HG02763 (cell line): ENCODE measurements at regions not wholly inside any gene's neighbourhood (a gene's known extent, or its start where the extent isn't known, plus 50 kb on each side); places are given as distances from the start of the nearest gene placed in this dataset.

ENCODE experiments used
- ATAC-seq: cut with Tn5 transposase; IDR thresholded peaks from one replicate; pipeline ENCODE4 v1.9.1; 2021; ENCODE audit warnings: mild to moderate bottlenecking, moderate library complexity; ENCODE audit not compliant: unreplicated experiment

DNA sequence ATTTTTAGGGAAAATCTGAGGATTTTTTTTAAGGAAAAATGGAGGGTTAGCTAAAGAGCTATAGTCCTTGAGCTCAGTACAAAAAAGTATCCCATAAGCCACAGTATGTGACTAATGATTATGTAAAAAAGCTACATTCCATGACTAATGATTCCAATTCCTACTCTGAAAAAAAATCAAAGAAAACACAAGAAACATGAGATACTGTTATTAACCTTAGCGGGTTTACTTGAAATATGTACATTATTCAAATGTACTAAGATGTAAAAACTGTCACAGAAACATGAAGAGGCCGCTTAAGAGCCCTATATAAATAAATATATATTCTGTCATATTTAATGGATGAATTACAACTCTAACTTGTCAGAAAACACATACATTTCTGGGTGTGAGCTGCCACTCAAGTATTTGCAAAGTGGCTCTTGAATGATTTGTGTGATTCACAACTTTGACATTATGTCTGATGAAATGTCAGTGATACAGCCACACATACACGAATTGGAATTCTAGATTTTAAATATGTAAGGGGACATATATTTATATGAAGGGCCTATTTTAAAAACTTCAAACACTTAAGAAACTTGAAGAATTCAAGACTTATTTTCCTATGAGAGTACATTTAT, 518.7 kb upstream of the SUCLG2 start:
- ATAC-seq, result no peak

DNA sequence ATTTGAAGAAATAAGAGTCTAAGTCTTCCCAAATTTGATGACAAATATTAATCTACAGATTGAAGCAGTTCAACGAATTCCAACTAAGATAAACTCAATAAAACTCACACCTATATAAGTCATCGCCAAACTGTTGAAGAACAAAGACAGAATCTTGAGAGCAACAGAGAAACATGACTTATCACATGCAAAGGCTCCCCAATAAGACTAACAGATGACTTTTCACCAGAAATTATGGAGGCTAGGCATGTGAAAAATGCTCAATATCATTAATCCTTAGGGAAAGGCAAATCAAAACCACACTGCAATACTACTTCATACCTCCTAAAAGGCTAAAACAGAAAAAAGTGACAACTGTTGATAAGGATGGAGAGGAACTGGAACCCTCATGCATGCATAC, 517.6 kb upstream of the SUCLG2 start:
- no peak for ATAC-seq

DNA sequence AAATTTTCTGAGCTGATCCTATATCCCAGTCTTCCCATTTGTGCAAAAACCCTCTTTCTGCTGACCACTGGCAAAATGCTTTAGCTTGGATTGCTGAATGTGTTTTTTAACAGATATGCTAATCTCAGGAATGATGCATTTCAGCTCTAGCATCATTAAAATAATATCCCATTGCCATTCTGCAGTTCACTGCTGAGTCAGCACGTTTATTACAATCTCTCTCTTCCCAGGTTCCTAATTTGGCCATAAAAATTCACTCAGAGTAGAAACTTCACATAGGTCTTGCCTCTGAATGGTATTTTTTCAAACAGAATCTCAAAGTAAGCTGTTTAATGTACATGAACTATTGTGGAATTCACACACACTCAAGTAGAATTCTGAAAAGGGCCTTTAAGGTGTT, 509.6 kb upstream of the SUCLG2 start:
- no peak for ATAC-seq

DNA sequence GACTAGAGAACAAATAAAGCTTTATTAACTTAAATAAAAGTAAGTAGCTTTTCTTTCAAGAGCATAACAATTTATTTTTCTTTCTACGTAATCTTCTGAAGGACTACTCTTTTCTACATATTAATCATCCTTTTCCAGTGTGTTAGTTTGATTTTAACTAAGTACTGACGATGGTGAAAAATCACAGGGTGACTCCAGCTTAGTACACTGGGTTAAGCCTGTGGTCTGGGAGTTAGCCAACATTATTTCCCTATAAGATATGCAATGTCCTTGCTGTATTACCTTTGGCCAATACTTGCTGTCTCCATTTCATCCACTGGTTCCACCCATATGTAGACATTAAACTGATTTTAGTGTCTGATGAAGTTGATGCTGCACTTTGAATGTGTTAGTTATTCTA, 508.6 kb upstream of the SUCLG2 start:
- ATAC-seq, result no peak

DNA sequence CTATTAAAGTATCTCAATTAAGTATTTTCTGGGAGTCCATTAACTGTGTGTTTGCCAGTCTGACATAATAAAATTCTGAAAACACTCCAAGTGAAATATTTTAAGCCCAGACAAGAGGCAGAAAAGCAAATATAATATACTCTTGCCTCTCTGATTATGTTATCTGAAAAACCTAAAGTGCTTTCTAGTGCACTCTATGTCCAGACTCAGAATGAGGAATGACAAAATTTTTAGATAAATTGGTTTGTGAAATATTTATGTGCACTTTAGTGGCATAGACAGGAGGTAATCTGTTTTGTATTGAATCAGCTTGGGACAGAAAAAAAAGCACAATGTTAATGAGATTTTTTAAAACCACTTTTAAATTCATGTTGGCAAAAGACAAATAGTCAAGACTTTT, 508.2 kb upstream of the SUCLG2 start:
- no peak for ATAC-seq

DNA sequence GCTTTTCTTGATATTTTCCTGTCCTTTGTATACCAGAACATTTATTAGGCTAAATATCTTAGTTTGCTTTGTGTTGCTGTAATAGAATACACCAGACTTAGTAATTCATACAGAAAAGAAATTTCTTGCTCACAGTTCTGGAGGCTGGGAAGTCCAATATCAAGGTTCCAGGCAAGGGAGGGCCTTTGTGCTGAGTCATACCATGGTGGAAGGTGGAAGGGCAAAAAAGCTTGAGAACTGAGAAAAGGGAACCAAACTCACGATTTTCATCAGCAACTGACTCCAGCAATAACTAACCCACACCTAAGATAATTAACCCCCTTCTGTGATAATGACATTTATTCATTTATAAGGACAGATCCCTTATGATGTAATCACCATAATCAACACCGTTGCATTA, 496.9 kb upstream of the SUCLG2 start:
- ATAC-seq, result no peak

DNA sequence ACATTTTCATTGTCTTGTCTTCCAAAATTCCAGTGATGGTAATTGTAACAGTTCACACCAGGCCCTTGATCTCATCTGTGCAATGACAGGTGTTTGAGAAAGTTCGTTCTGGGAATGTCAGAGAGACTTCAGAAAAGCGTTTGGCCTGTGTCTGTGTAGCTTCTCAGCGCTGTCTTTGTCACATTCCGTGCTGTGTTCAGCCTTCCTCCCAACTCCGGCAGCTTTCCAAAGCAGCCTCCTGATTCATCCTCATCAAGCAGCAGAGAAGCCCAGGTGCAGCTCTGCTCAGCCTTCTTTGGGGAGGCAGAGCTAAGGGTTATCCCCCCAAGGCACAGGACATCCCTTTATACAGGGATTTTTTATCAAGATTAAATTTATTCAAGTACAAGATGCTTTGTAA, 494.0 kb upstream of the SUCLG2 start:
- no peak for ATAC-seq

DNA sequence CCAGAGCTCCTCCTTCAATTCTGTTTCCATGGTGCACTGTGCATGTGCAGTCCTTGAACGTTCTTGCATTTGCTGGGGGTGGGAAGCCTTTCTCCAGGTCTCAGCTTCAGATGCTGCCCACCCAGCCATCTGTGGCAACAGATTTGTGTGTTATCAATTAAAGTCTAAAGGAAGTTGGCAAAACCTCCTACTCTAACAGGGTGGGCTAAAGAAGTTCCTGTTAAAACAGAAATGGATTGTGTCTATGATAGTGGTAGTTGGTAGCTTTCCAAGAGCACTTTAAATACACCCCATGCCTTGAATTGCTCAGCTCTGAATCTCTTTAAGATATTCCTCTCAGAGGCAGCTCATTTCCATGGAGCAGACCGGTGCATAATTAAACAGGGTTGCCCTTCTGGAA, 488.0 kb upstream of the SUCLG2 start:
- no peak for ATAC-seq

DNA sequence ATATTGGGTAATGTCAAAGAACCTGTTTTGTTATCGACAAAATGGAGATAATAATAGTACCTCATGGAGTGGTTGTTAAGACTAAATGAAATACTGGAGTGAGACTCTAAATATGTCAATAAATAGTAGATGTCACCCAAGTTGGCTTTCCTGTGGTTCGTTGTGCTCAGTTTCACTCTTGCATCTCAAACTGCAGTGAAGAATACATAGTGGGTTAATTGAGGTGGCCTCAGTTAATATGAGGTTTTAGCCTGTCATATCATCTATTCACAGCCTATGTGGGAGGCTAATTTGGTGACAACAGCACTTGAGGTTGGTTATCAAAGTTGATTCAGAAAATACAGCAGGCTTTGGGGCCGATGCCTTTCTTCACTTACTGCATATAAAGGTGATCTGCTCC, 485.5 kb upstream of the SUCLG2 start:
- ATAC-seq, result no peak

DNA sequence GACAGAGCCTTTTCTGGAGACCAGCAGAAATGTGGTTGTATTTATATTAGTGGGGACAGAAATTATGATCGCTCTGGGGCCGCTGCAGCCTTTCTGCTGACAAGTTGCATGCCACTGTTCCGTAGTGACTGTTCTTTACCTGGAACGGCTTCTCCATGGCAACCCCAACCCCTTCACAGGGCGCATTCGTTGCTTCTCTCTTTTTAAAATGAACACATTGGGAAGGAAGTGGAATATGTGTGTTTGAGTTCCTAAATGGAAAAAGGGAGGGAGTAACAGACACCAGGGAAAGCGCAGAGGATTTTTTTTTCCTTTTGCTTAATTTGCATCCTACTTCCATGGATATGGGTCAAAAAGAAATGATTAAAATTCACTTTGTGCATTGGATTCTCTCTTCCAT, 482.0 kb upstream of the SUCLG2 start:
- ATAC-seq, result no peak

DNA sequence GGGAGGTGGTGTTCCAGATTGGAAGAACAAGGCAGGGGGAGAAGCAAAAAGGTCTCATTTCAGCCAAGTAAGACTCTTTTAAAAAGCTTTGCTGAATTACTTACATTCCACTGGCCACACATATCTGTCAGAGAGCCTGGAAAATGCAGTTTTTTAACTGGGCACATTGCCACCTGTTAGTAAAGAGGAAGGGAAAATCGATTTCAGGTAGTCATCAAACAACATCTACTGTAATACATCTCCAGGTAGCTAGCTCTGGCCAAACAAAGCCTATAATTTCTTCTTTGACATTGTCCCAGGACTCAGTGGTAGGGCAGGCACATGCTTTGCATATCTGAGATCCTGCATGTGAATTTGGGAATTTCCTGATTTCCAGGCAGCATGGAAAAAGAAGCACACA, 480.7 kb upstream of the SUCLG2 start:
- no peak for ATAC-seq

DNA sequence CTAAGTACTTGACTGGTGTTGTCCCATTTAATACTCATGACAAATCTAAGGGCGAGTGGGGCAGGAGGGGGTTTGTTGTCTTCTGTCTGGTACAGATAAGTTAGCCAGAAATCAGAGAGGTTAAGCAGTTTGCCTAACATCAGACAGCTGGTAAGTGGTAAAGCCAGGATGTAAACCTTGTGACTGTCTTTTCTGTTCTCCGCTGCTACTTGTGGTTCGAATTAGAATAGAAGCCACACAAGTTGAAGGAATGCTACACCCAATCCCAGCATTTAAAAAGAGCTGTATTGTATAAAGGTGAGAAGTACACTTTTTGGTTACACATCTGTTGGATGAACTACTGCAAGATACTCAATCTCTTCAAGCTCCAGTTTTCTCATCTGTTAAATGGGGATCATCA, 474.7 kb upstream of the SUCLG2 start:
- ATAC-seq, result no peak

DNA sequence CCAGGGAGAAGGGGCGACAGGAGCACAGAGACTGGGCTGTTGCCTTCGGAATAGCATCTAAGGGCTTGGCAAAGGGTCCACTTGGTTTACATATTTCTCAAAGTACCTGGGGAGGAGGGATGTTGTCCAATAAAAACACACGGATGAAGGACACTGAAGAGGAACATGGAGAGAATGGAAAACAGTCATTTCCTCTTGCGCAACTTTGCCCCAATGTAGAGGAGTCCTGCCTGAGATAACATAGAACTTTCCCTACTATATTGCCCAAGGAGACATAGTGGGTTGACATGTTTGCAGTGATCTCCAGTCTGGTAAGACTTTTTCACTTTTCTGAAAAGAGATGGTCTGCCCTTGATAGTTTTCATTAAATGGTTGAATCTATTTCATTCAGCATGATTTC, 468.8 kb upstream of the SUCLG2 start:
- no peak for ATAC-seq

DNA sequence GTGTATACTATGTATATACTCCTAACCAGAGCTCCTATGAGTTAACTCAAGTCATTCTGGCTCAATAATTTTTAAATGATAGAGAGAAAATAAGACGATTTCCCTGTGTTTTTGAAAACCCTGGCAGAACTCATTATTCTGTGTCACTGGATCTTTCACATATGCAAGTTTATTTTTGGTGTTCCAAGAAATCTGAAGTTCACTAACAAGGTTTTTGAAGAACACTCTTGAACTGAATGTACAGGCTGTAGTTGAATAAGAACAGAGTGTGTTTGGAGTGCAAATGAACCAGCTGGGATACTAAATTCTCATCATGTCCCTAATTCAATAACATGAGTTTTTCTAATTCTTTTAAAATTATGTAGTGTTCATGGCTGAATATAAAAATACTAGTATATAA, 466.9 kb upstream of the SUCLG2 start:
- ATAC-seq, result no peak

DNA sequence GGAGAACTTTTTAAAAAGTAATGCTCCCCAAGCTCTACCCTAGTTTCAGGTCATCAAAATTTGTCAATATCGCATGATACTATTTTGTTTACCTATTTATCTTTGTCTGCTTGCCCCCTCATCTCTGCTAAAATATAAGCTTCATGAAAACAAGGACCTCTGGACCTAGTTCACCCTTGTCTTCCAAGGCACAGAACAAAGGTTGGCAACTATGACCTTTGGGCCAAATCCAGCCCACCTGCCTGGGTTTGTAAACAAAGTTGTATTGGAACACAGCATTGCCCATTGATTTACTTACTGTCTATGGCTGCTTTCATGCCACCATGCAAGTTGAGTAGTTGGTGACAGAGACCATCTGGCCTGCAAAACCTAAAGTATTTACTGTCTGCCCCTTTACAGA, 462.2 kb upstream of the SUCLG2 start:
- ATAC-seq, result no peak

DNA sequence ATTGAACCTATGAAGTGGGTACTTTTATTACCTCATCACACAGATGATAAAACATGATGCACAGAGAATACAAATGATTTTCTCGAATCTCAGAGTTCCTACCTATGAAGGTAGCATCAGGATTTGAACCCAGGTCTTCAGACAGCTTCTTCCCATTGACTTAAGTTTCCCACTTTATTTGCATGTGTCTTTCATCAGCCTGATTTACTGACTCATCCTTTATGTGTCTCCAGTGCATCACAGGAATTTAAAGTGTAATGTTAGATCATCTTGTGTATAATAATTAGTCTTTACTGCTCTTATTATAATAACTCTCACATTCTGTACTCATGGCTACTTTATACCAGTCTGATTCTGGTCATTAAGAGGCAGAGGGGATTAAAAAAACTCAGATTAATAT, 449.4 kb upstream of the SUCLG2 start:
- ATAC-seq, result no peak

DNA sequence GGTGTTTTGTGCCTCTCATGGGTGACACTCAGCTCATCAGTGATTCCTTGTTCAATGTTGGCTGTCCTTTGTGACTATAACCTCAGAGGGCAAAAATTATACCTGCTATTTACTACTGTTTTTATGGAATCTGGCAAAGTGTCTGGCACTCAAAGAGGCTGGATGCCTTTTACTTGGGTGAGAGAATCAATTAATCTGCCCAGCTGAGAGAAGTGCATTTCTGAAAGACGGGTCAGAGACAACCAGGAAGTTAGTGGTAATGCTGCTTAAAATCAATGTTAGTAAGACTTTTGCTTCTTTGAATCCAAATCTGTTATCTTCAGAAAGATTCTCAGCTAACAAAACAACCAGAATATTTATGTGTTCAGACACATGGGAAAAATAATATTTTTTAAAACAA, 436.2 kb upstream of the SUCLG2 start:
- ATAC-seq, result no peak

DNA sequence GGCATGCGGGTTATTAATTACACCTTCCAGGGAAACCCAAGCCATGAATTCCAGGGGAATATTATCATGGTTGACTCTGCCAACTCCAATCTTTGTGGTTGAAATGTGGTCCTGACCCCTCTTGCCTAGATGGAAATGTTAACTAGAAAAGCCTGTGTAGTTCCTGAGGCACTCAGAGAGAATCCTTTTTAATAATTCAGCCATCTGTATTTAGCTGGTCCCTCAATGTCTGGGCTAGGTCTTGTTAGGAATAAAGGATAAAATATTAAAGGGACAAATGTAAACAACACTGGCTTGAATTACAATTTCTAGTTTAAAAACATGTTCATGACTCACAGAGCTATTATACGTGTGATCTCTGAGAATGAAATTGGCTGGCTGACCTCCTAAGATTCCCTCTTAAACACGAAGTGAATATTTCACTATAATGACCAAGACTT, 435.2 kb upstream of the SUCLG2 start:
- ATAC-seq, result no peak

DNA sequence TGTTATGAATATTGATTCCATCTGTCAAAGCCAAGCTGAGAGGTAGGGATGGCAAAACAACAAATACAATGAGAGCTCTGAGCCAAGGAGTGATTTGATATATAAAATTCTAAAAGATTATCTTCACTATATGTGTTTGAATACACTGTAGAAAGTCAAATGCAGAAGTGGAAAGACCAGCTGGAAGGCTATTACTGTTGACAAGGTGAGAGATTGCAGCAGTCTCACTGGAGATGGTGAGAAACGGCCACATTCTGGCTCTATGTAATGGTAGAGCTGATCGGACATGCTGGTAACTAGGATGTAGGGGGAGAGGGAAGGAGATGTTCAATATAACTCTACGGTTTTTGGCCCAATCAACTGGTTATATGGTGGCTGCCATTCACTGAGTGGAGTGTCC, 434.2 kb upstream of the SUCLG2 start:
- no peak for ATAC-seq

DNA sequence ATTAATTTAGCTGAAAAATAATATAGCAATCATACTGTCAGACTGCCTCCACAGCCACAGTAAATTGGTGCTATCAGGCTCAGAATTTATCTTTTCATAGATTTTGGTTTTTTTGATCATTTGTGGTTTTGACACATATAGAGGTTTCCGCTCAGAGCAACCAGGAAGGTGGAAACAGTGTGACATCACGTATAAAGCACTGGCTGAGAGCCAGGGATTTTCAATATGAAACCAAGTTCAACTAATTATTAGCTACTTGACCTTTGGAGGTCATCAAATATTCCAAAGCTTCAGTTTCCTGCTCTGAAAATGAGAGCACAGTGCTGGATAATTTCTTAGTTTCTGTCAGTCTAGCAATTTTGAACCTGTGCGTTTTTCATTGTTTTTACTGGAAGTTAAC, 433.8 kb upstream of the SUCLG2 start:
- no peak for ATAC-seq

DNA sequence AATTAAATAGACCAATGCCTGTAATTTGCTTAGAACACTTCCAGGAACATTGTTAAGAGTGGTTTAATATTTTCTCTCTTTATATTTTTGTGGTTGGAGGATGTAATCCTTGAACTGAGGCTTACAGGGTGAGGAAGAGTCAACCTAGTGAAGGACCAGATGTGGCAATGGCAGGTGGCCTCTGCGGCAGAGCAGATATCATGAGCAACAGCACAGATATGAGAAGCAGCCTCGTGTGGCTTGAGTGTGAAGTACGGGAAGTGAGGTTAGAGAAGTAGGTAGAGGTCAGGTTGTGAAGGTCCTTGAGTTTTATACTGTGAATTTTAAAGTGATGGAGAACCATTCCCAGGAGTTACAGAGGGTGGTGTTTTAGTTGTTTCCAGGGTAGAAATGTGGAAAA, 417.6 kb upstream of the SUCLG2 start:
- no peak for ATAC-seq

DNA sequence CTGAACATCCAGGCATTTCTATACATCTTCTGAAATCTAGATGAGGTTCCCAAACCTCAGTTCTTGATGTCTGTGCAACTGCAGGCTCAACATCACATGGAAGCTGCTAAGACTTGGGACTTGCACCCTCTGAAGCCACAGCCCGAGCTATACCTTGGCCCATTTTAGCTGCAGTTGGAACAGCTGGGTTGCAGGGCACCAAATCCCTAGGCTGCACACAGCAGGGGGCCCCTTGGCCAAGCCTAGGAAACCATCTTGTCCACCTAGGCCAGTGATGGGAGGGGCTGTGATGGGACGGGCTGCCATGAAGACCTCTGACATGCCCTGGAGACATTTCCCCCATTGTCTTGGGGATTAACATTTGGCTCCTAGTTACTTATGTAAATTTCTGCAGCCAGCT, 415.8 kb upstream of the SUCLG2 start:
- ATAC-seq, result no peak

DNA sequence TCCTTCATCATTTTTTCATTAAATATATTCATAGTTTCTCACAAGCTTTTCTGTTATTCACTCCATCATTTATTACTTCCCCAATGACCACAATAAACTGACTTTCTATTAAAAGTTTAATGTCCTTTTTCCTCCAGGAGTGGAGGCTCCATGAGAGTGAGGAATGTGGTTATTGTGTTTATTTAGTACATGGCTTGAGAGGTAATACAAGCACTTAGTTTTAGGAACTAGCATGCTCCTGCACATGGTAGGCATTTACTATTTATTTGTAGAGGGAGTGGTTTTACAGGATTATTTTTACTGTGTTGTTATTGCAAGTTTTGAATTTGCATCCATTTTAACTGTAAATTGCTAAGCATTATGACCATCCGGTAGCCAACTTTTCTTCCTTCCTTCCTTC, 412.9 kb upstream of the SUCLG2 start:
- ATAC-seq, result no peak

DNA sequence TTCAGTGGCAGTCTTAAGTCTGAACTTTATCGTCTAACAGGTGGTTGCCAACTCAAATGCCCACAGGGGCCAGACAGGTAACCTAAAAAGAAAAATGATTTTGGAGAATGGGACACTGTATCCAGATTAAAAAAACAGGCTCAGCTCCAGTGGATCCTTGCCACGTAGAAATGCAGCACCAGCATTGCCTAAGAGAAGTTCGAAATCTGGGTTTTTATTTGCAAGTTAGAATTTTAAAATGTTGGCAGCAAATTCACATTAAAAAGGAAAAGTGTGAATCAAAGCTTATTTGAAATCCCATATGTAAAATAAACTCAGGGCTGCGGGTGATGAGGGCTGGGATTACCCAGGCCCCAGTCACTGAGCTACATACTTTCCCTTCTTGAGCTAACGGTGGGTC, 408.5 kb upstream of the SUCLG2 start:
- ATAC-seq, result no peak
